Mucosa of stomach (tissue), 1 donor: ENCODE measurements at regions not wholly inside any gene's neighbourhood (a gene's known extent, or its start where the extent isn't known, plus 50 kb on each side); places are given as distances from the start of the nearest gene placed in this dataset.

ENCODE experiments used
- H3K27me3 ChIP-seq: one replicate; pipeline ENCODE4 v1.7.0; 2013; ENCODE audit warnings: mild to moderate bottlenecking, low read length; ENCODE audit not compliant: control insufficient read depth, insufficient read depth
- H3K36me3 ChIP-seq: one replicate; pipeline ENCODE4 v1.7.0; 2013; ENCODE audit warnings: low read length; ENCODE audit not compliant: control insufficient read depth, insufficient read depth
- H3K4me1 ChIP-seq: one replicate; pipeline ENCODE4 v1.7.0; 2013; ENCODE audit warnings: mild to moderate bottlenecking, low read length; ENCODE audit not compliant: control insufficient read depth, insufficient read depth
- H3K4me3 ChIP-seq: one replicate; pipeline ENCODE4 v1.7.0; 2013; ENCODE audit warnings: low read length
- H3K9ac ChIP-seq: one replicate; pipeline ENCODE4 v1.7.0; 2013; ENCODE audit warnings: mild to moderate bottlenecking, low read length, moderate library complexity
- H3K9me3 ChIP-seq: one replicate; pipeline ENCODE4 v1.7.0; 2013; ENCODE audit warnings: mild to moderate bottlenecking, low read length, moderate library complexity; ENCODE audit not compliant: control insufficient read depth
- donor health status: Pancreatic carcinoma.

- no peak overlapping the region for H3K9ac ChIP-seq
These were observed 84.8 kb upstream of the ANKRD28 start for GRCh38 chr3:15882577-15882976.

GRCh38 chr3:15884132-15884531 lies 86.4 kb upstream of the ANKRD28 start:
- Histone ChIP-seq H3K36me3 (no peaks in the 10 kb centered on the region), H3K9ac (no peak overlapping the region), H3K27me3 (no peaks in the 10 kb centered on the region), H3K4me1 (no peaks in the 10 kb centered on the region), H3K4me3 (no peak overlapping the region), H3K9me3 (no peaks in the 10 kb centered on the region)

More at GRCh38 chr3:15882577-15882976, 84.8 kb upstream of the ANKRD28 start:
- H3K4me3 ChIP-seq, result no peak overlapping the region
- no peaks in the 10 kb centered on the region for H3K27me3 ChIP-seq
- H3K4me1 ChIP-seq, result no peaks in the 10 kb centered on the region
- H3K36me3 ChIP-seq, result no peaks in the 10 kb centered on the region
- H3K9me3 ChIP-seq, result no peaks in the 10 kb centered on the region

GRCh38 chr3:15886521-15886920 lies 88.7 kb upstream of the ANKRD28 start:
- no peak overlapping the region for H3K4me3 ChIP-seq
- H3K36me3 ChIP-seq, result no peaks in the 10 kb centered on the region
- H3K4me1 ChIP-seq, result no peaks in the 10 kb centered on the region
- H3K9me3 ChIP-seq, result no peaks in the 10 kb centered on the region
- no peaks in the 10 kb centered on the region for H3K27me3 ChIP-seq
- no peak overlapping the region for H3K9ac ChIP-seq

GRCh38 chr3:15887261-15887660 lies 89.5 kb upstream of the ANKRD28 start:
- H3K4me1 ChIP-seq, result no peaks in the 10 kb centered on the region
- H3K4me3 ChIP-seq, result no peak overlapping the region
- H3K9me3 ChIP-seq, result no peaks in the 10 kb centered on the region
- H3K9ac ChIP-seq, result no peak overlapping the region
- no peaks in the 10 kb centered on the region for H3K36me3 ChIP-seq
- H3K27me3 ChIP-seq, result no peaks in the 10 kb centered on the region

GRCh38 chr3:15889936-15890335 lies 92.2 kb upstream of the ANKRD28 start:
- Histone ChIP-seq H3K9ac (no peak overlapping the region), H3K36me3 (no peaks in the 10 kb centered on the region), H3K27me3 (no peaks in the 10 kb centered on the region), H3K9me3 (no peaks in the 10 kb centered on the region), H3K4me3 (no peak overlapping the region), H3K4me1 (no peaks in the 10 kb centered on the region)

GRCh38 chr3:15892311-15893227 lies 94.8 kb upstream of the ANKRD28 start:
- Histone ChIP-seq H3K36me3 (no peaks in the 10 kb centered on the region), H3K4me3 (no peak overlapping the region), H3K4me1 (no peaks in the 10 kb centered on the region), H3K9me3 (no peaks in the 10 kb centered on the region), H3K27me3 (no peaks in the 10 kb centered on the region), H3K9ac (no peak overlapping the region)

GRCh38 chr3:15894382-15894781 lies 96.6 kb upstream of the ANKRD28 start:
- Histone ChIP-seq H3K27me3 (no peaks in the 10 kb centered on the region), H3K9ac (no peak overlapping the region), H3K9me3 (no peaks in the 10 kb centered on the region), H3K4me1 (no peaks in the 10 kb centered on the region), H3K36me3 (no peaks in the 10 kb centered on the region), H3K4me3 (no peak overlapping the region)

- Histone ChIP-seq H3K27me3 (no peaks in the 10 kb centered on the region), H3K9ac (no peak overlapping the region), H3K4me3 (no peak overlapping the region), H3K36me3 (no peaks in the 10 kb centered on the region), H3K4me1 (no peaks in the 10 kb centered on the region), H3K9me3 (no peaks in the 10 kb centered on the region)
These were observed 98.7 kb upstream of the ANKRD28 start for GRCh38 chr3:15896500-15896899.

GRCh38 chr3:15899388-15899787 lies 101.6 kb upstream of the ANKRD28 start:
- no peaks in the 10 kb centered on the region for H3K4me1 ChIP-seq
- H3K9me3 ChIP-seq, result no peaks in the 10 kb centered on the region
- no peak overlapping the region for H3K4me3 ChIP-seq
- H3K36me3 ChIP-seq, result no peaks in the 10 kb centered on the region
- H3K9ac ChIP-seq, result no peak overlapping the region
- H3K27me3 ChIP-seq, result no peaks in the 10 kb centered on the region

GRCh38 chr3:15903164-15903563 lies 105.4 kb upstream of the ANKRD28 start:
- Histone ChIP-seq H3K4me1 (no peaks in the 10 kb centered on the region), H3K9me3 (no peaks in the 10 kb centered on the region), H3K36me3 (no peaks in the 10 kb centered on the region), H3K9ac (no peak overlapping the region), H3K27me3 (no peaks in the 10 kb centered on the region), H3K4me3 (no peak overlapping the region)

- H3K9ac ChIP-seq, result no peak overlapping the region
- no peak overlapping the region for H3K4me3 ChIP-seq
- H3K9me3 ChIP-seq, result no peaks in the 10 kb centered on the region
- no peaks in the 10 kb centered on the region for H3K36me3 ChIP-seq
- H3K27me3 ChIP-seq, result no peaks in the 10 kb centered on the region
- no peaks in the 10 kb centered on the region for H3K4me1 ChIP-seq
These were observed 106.3 kb upstream of the ANKRD28 start for GRCh38 chr3:15903759-15904720.

GRCh38 chr3:15905041-15905440 lies 107.3 kb upstream of the ANKRD28 start:
- H3K4me1 ChIP-seq, result no peaks in the 10 kb centered on the region
- no peaks in the 10 kb centered on the region for H3K27me3 ChIP-seq

More at GRCh38 chr3:15905041-15905440, 107.3 kb upstream of the ANKRD28 start:
- H3K36me3 ChIP-seq, result no peaks in the 10 kb centered on the region
- no peak overlapping the region for H3K4me3 ChIP-seq
- H3K9ac ChIP-seq, result no peak overlapping the region
- no peaks in the 10 kb centered on the region for H3K9me3 ChIP-seq
